ENCODE measurements at regions not wholly inside any gene's neighbourhood (a gene's known extent, or its start where the extent isn't known, plus 50 kb on each side); places are given as distances from the start of the nearest gene placed in this dataset.

GRCh38 chr5:168118042-168118668 lies 173.3 kb upstream of the WWC1 start:
- TF ChIP-seq, protein P1, sequence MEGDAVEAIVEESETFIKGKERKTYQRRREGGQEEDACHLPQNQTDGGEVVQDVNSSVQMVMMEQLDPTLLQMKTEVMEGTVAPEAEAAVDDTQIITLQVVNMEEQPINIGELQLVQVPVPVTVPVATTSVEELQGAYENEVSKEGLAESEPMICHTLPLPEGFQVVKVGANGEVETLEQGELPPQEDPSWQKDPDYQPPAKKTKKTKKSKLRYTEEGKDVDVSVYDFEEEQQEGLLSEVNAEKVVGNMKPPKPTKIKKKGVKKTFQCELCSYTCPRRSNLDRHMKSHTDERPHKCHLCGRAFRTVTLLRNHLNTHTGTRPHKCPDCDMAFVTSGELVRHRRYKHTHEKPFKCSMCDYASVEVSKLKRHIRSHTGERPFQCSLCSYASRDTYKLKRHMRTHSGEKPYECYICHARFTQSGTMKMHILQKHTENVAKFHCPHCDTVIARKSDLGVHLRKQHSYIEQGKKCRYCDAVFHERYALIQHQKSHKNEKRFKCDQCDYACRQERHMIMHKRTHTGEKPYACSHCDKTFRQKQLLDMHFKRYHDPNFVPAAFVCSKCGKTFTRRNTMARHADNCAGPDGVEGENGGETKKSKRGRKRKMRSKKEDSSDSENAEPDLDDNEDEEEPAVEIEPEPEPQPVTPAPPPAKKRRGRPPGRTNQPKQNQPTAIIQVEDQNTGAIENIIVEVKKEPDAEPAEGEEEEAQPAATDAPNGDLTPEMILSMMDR (IDR thresholded peaks at IDR 0.05; ENCODE audit: poor library complexity) = no peak
- TF ChIP-seq EZH2 (IDR thresholded peaks at IDR 0.05; ENCODE audit: borderline replicate concordance) (no peak), EZH2phosphoT487 (IDR thresholded peaks at IDR 0.05; ENCODE audit: low read depth, severe bottlenecking, unreplicated experiment) (no peak)

Measured in hepatocyte (in vitro differentiated cells).